Fibroblast of lung (primary cell): ENCODE measurements at regions not wholly inside any gene's neighbourhood (a gene's known extent, or its start where the extent isn't known, plus 50 kb on each side); places are given as distances from the start of the nearest gene placed in this dataset.

Source experiments
- CTCF ChIP-seq, 2 donors: IDR thresholded peaks in 1 of 2; conservative IDR thresholded peaks in 1 of 2; 1 replicate in 1 of 2; 2 replicates in 1 of 2; pipeline ENCODE4 v1.5.1; 2011 to 2012; ENCODE audit warnings: low read length in 2 of 2, control low read depth in 1 of 2, inconsistent platforms in 1 of 2, low read depth in 1 of 2, mild to moderate bottlenecking in 1 of 2
- EZH2 ChIP-seq: IDR thresholded peaks from 2 replicates; pipeline ENCODE4 v1.5.1; 2012; ENCODE audit warnings: low read length, control low read depth, mild to moderate bottlenecking; ENCODE audit errors: missing control alignments

- no peak for TF ChIP-seq CTCF (conservative IDR thresholded peaks at IDR 0.05 in 1 of 2, IDR thresholded peaks at IDR 0.05 in 1 of 2; ENCODE audit: low read depth in 1 of 2, low read length in 2 of 2)
- no peak for TF ChIP-seq EZH2
Measured at GRCh38 chr3:71906976-71907375, 122.0 kb upstream of the PROK2 start.
